A549 (cell line): ENCODE measurements at regions not wholly inside any gene's neighbourhood (a gene's known extent, or its start where the extent isn't known, plus 50 kb on each side); places are given as distances from the start of the nearest gene placed in this dataset.

Source experiments
- ATAC-seq, 2 experiments: fragments of 200-7000 bp in 1 of 2; fragments of >200 bp in 1 of 2; cut with Nextera tagmentation in 1 of 2; cut with Tn5 transposase in 1 of 2; 3 replicates each; pipeline versions ENCODE4 v1.8.0 to v1.9.1; 2018 to 2020; ENCODE audit warnings: mild to moderate bottlenecking in 1 of 2, moderate library complexity in 1 of 2
- CTCF ChIA-PET: fragments of 300-600 bp; sonication (Branson Sonifier 250); formaldehyde crosslinking; extraction: SDS; loops from one replicate; lab custom pipeline; 2021; ENCODE audit warnings: antibody characterized with exemption, inconsistent platforms; lab: Yijun Ruan, JAX
- POLR2A ChIA-PET: fragments of 350-600 bp; formaldehyde crosslinking; extraction: SDS; loops from one replicate; lab custom pipeline; 2021; ENCODE audit warnings: antibody characterized with exemption, inconsistent platforms; lab: Yijun Ruan, JAX
- DNase-seq, 2 experiments: peaks; one replicate each; pipeline versions ENCODE4 v3.0.0 to v3.0.0-alpha.2; 2011 to 2016; ENCODE audit warnings: low read depth in 1 of 2, low spot score in 1 of 2
- FAIRE-seq: peaks from 2 replicates; lab custom pipeline; 2011; peaks lifted over from hg19 to GRCh38; lab: Jason Lieb, UNC
- H3K27ac ChIP-seq, 2 experiments: fragments of >200 bp; sonication (Bioruptor Twin); formaldehyde crosslinking; 3 replicates each; pipeline ENCODE4 v1.5.1; 2016 to 2017
- H3K4me1 ChIP-seq: fragments of >200 bp; sonication (Bioruptor Twin); formaldehyde crosslinking; 3 replicates; pipeline ENCODE4 v1.6.1; 2016
- H3K4me2 ChIP-seq: fragments of >200 bp; sonication (Bioruptor Twin); formaldehyde crosslinking; 3 replicates; pipeline ENCODE4 v1.6.1; 2016
- H3K4me3 ChIP-seq: fragments of >200 bp; sonication (Bioruptor Twin); formaldehyde crosslinking; 3 replicates; pipeline ENCODE4 v1.5.1; 2016
- H3K9me3 ChIP-seq: fragments of >200 bp; sonication (Bioruptor Twin); formaldehyde crosslinking; 3 replicates; pipeline ENCODE4 v1.6.1; 2016
- CHD4 ChIP-seq: fragments of 200-600 bp; sonication (generic); IDR thresholded peaks from 2 replicates; pipeline ENCODE4 v1.6.1; 2016; ENCODE audit warnings: antibody characterized with exemption, mild to moderate bottlenecking, borderline replicate concordance
- CTCF ChIP-seq: fragments of >200 bp; sonication (Bioruptor Twin); formaldehyde crosslinking; IDR thresholded peaks from 3 replicates; pipeline ENCODE4 v1.5.1; 2016
- FOSB ChIP-seq: fragments of 250-450 bp; sonication (Bioruptor Pico); IDR thresholded peaks from 2 replicates; pipeline ENCODE4 v1.5.0; 2020; ENCODE audit warnings: mild to moderate bottlenecking, moderate library complexity
- FOSL2 ChIP-seq, 2 experiments: fragments of 450-650 bp in 1 of 2; fragments of >200 bp in 1 of 2; sonication (Bioruptor Twin) in 1 of 2; formaldehyde crosslinking; IDR thresholded peaks; 2 replicates each; pipeline versions ENCODE4 v1.5.0 to v1.6.1; 2016 to 2020; ENCODE audit warnings: mild to moderate bottlenecking in 1 of 2, moderate library complexity in 1 of 2
- HDAC2 ChIP-seq: fragments of 200-600 bp; sonication (generic); IDR thresholded peaks from 2 replicates; pipeline ENCODE4 v1.6.1; 2016
- HES2 ChIP-seq: fragments of >200 bp; sonication (Bioruptor Twin); formaldehyde crosslinking; IDR thresholded peaks from 2 replicates; pipeline ENCODE4 v1.6.1; 2016
- HMGXB4 ChIP-seq: fragments of 250-450 bp; sonication (Bioruptor Pico); IDR thresholded peaks from 2 replicates; pipeline ENCODE4 v1.5.0; 2021; ENCODE audit warnings: mild to moderate bottlenecking, moderate library complexity, borderline replicate concordance
- JUNB ChIP-seq: fragments of >200 bp; sonication (Bioruptor Twin); formaldehyde crosslinking; IDR thresholded peaks from 2 replicates; pipeline ENCODE4 v1.6.1; 2016
- KDM1A ChIP-seq: fragments of 200-600 bp; sonication (generic); IDR thresholded peaks from 2 replicates; pipeline ENCODE4 v1.6.1; 2016; ENCODE audit warnings: low read depth, mild to moderate bottlenecking
- KDM5A ChIP-seq: fragments of 200-600 bp; sonication (generic); IDR thresholded peaks from 2 replicates; pipeline ENCODE4 v1.6.1; 2016; ENCODE audit warnings: antibody characterized with exemption, mild to moderate bottlenecking
- MAFK ChIP-seq: fragments of 450-650 bp; IDR thresholded peaks from 2 replicates; pipeline ENCODE4 v1.6.1; 2014; ENCODE audit not compliant: partially characterized antibody
- MAZ ChIP-seq: fragments of 150-350 bp; IDR thresholded peaks from 2 replicates; pipeline ENCODE4 v1.6.1; 2014; ENCODE audit warnings: antibody characterized with exemption, low read depth, low read length, borderline replicate concordance
- MYC ChIP-seq: IDR thresholded peaks from 2 replicates; pipeline ENCODE4 v1.6.1; 2012; ENCODE audit warnings: mild to moderate bottlenecking, inconsistent platforms, low read length, improper control_type of control experiment, borderline replicate concordance
- PBX3 ChIP-seq: IDR thresholded peaks from 2 replicates; pipeline ENCODE4 v1.6.1; 2012
- PHF8 ChIP-seq: fragments of 200-600 bp; sonication (generic); IDR thresholded peaks from 2 replicates; pipeline ENCODE4 v1.6.1; 2016; ENCODE audit warnings: low read depth, mild to moderate bottlenecking, antibody characterized with exemption, moderate library complexity, borderline replicate concordance
- POLR2AphosphoS2 ChIP-seq: conservative IDR thresholded peaks from 2 replicates; pipeline ENCODE4 v1.6.1; 2012; ENCODE audit warnings: low read length, improper control_type of control experiment, inconsistent platforms
- RARB ChIP-seq: fragments of 250-450 bp; sonication (Bioruptor Pico); IDR thresholded peaks from 2 replicates; pipeline ENCODE4 v1.8.0; 2021; ENCODE audit warnings: mild to moderate bottlenecking, moderate library complexity
- RCOR1 ChIP-seq: fragments of 150-350 bp; IDR thresholded peaks from 2 replicates; pipeline ENCODE4 v1.6.1; 2014; ENCODE audit warnings: antibody characterized with exemption, low read length, low read depth
- REST ChIP-seq: fragments of 200-600 bp; sonication (generic); IDR thresholded peaks from 2 replicates; pipeline ENCODE4 v1.6.1; 2016; ENCODE audit warnings: antibody characterized with exemption, mild to moderate bottlenecking, moderate library complexity
- SMC3 ChIP-seq: fragments of >200 bp; sonication (Bioruptor Twin); formaldehyde crosslinking; IDR thresholded peaks from 3 replicates; pipeline ENCODE4 v1.6.1; 2018; ENCODE audit warnings: inconsistent platforms
- WGBS: methylation state at CpG from one replicate; pipeline ENCODE4 v1.1.6; 2017; ENCODE audit errors: missing lambda C conversion rate; 5-methylcytosine and 5-hydroxymethylcytosine counted together

GRCh38 chr2:120634533-120634932, 101.1 kb upstream of the GLI2 start:
- H3K4me3 ChIP-seq, result no peak overlapping the region
- H3K27ac ChIP-seq, result no peak overlapping the region
- H3K4me2 ChIP-seq, result no peak overlapping the region
- no peak for TF ChIP-seq HES2
- no peak for TF ChIP-seq RCOR1
- TF ChIP-seq CTCF, result no peak
- TF ChIP-seq KDM1A, result no peak
- TF ChIP-seq PHF8, result no peak
- no peak for TF ChIP-seq FOSL2 (IDR thresholded peaks at IDR 0.05)
- no peak for TF ChIP-seq FOSL2 (CRISPR knock-in tag; IDR thresholded peaks at IDR 0.05)
- TF ChIP-seq POLR2AphosphoS2, result no peak
- TF ChIP-seq RARB, result no peak
- TF ChIP-seq HMGXB4 (CRISPR knock-in tag), result no peak
- TF ChIP-seq MAZ, result no peak
- TF ChIP-seq SMC3, result no peak
- no peak for TF ChIP-seq PBX3
- no peak for TF ChIP-seq REST
- TF ChIP-seq HDAC2, result no peak
- no peak for TF ChIP-seq MYC
- no peak for TF ChIP-seq CHD4
- no peak for TF ChIP-seq MAFK
- TF ChIP-seq KDM5A, result no peak
- no peak for TF ChIP-seq JUNB
- no peak for TF ChIP-seq FOSB (CRISPR knock-in tag)
- H3K9me3 ChIP-seq, result no peaks in the 10 kb centered on the region
- ChIA-PET POLR2A (no interaction called here), CTCF (interaction anchor here (1.0 to 1.3 kb wide), 2 partner anchors 12 to 113 kb away, joined by 3 read pairs; no protein-coding TSS in a partner anchor)
- DNase-seq (no peak), FAIRE-seq (no peak), ATAC-seq (no peak)
- 34% methylated on average over 6 of the region's 6 CpGs for WGBS
- H3K4me1 ChIP-seq, result no peaks in the 10 kb centered on the region
